ENCODE measurements at regions not wholly inside any gene's neighbourhood (a gene's known extent, or its start where the extent isn't known, plus 50 kb on each side); places are given as distances from the start of the nearest gene placed in this dataset.
"Not testable (repeated sequence)": the region's sequence is repeated elsewhere in the genome, so short reads cannot be mapped to it uniquely, and the experiment has no call there.

DNA sequence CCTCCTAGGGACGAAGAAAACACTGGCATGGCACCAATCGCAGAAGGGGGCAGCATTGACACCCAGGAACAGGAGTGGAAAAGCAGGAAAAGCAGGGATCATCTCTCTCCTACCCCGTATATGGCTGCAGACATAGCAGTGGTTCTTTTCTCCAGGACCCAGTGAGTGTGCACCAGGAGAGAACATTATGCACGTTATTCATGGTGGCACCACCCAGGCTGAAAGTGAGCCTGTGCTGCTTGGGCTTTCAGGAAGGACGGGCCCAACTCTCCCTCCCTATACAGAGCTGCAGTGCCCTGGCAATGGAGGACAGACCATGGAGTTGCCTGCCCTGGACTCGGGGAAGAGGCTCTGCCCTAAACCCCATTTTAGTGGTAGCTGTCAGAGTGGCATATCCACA lies 69.0 kb upstream of the FCGR1A start:
- H3K4me3 ChIP-seq; H3K4me1 ChIP-seq; H3K9ac ChIP-seq (ENCODE audit: low read depth in 2 of 2, low read length in 2 of 2); H3K36me3 ChIP-seq; H3K9me3 ChIP-seq; intact Hi-C loops (cut with DNase I); DNase-seq; H3K27me3 ChIP-seq; H3K27ac ChIP-seq: not testable (repeated sequence)

DNA sequence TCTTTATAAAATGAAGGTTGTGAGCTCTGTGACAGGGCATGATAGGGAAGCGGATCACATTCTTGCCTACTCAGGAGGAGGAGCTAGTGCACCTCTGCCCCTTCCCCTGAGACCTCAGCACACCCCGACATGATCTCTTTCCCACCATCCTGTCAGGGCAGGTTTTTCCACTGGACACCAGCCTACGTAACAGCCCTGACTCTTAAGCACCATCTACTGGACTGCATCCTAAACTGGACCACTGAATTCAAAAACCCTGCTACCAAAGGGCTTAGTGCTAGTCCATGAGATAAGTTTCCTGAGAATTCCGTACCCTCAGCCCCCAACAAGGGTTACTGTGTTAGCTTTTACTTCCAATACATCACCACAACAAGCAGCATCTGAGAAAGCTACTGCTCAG lies 68.5 kb upstream of the FCGR1A start:
- H3K4me1 ChIP-seq; H3K27ac ChIP-seq; H3K36me3 ChIP-seq; H3K9ac ChIP-seq (ENCODE audit: low read depth in 2 of 2, low read length in 2 of 2); H3K4me3 ChIP-seq; intact Hi-C loops (cut with DNase I); H3K27me3 ChIP-seq; DNase-seq; H3K9me3 ChIP-seq: not testable (repeated sequence)

DNA sequence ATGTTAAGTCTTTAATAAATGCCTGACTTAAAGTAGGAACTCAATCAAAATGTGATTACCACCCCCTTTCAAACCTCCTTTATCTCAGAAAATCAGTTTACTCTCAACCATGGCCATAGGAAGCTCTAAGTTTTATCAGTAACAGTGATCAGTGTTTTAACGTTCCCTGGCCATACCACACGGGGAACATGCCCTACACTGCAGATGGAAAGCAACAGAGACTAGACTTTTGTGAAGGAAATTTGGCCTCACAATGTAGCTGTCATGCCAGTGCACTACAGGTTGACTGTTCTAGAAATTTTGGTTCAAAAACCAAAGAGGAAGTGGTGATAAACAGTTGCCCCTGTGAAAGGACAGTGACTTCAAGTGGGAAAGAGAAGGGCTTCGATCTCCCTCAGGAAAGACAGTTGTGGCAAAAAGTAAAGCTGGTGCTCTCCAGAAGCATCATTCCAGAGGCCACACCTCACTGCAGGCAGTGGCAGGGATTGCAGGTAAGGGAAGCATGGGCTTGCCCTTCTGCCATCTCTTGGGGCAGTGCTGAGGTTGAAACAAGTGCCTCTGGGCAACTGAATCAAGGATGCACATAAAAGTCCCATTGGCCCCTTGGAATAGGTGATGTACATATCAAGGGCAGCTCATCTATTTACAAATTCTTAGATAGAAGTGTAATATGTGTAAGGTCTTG lies 57.7 kb upstream of the FCGR1A start:
- H3K27me3 ChIP-seq; intact Hi-C loops (cut with DNase I); DNase-seq; H3K27ac ChIP-seq; H3K9ac ChIP-seq (ENCODE audit: low read depth in 2 of 2, low read length in 2 of 2); H3K36me3 ChIP-seq; H3K4me1 ChIP-seq; H3K4me3 ChIP-seq; H3K9me3 ChIP-seq: not testable (repeated sequence)

DNA sequence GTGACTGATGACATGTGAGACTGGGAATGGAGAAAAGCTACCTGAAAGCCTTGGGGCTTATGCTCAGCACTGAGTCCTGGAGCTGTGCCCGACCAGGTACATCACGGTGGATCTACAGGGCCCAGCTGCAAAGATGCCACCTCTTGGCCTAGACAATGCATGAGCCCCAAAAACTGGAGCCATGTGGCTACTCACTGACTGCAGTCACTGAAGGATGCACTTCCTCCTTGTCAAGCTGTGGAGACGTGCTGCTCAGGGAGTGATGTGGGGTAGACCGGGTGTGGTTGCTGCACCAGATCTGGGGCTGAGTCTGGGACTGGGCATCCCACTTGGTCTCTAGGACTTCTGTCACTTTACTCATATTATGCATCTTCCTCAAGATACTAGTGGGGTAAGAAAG lies 55.8 kb upstream of the FCGR1A start:
- H3K4me1 ChIP-seq; H3K27ac ChIP-seq; H3K4me3 ChIP-seq; DNase-seq; H3K27me3 ChIP-seq; H3K9ac ChIP-seq (ENCODE audit: low read depth in 2 of 2, low read length in 2 of 2); H3K9me3 ChIP-seq; intact Hi-C loops (cut with DNase I); H3K36me3 ChIP-seq: not testable (repeated sequence)

DNA sequence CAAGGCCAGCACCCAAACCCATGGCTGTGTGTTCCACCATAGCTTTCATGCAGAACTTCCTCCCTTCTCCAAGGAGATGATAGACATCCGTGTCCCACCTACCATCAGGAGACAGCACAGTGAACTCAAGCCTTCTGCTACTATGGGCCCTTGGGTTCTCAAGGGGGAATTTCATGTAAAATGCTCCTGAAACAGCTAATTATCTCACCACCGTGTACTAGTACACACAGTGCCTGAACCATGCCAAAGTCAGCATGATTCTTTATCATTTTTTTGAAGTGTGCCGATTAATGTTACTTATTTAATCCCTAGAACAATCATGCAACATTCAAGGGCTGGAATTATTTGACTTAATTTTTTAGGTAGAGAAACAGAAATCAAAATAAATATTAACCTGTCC lies 53.9 kb upstream of the FCGR1A start:
- H3K27me3 ChIP-seq, H3K4me1 ChIP-seq, H3K9me3 ChIP-seq: not testable (repeated sequence)

More for the DNA sequence above, 53.9 kb upstream of the FCGR1A start:
- H3K9ac ChIP-seq (ENCODE audit: low read depth in 2 of 2, low read length in 2 of 2); H3K36me3 ChIP-seq; DNase-seq; H3K27ac ChIP-seq; intact Hi-C loops (cut with DNase I); H3K4me3 ChIP-seq: not testable (repeated sequence)

Measured in colonic mucosa (tissue), 4 donors.